ENCODE measurements at regions not wholly inside any gene's neighbourhood (a gene's known extent, or its start where the extent isn't known, plus 50 kb on each side); places are given as distances from the start of the nearest gene placed in this dataset.

GRCh38 chr11:80524349-80524748 is 1083.5 kb upstream of the TENM4 start:
- H3K4me1 Mint-ChIP-seq (ENCODE audit: insufficient read depth, unreplicated experiment): no peaks in the 10 kb centered on the region
- DNase-seq (ENCODE audit: unreplicated experiment): no peak
- H3K9me3 Mint-ChIP-seq (ENCODE audit: unreplicated experiment): no peaks in the 10 kb centered on the region
- H3K4me3 Mint-ChIP-seq (ENCODE audit: unreplicated experiment): no peak overlapping the region
- H3K27me3 Mint-ChIP-seq (ENCODE audit: insufficient read depth, unreplicated experiment): no peaks in the 10 kb centered on the region
- H3K36me3 Mint-ChIP-seq (ENCODE audit: insufficient read depth, unreplicated experiment): no peaks in the 10 kb centered on the region
- H3K27ac Mint-ChIP-seq (ENCODE audit: low read depth, unreplicated experiment): no peak overlapping the region
- no TSS peak for BruUV-seq (replicated peaks)
- POLR2A ChIA-PET: no interaction called here
- intact Hi-C loops (cut with micrococcal nuclease): no loop called here
- no peak for TF ChIP-seq CTCF (IDR thresholded peaks at IDR 0.05; ENCODE audit: unreplicated experiment)
- CTCF ChIA-PET: no interaction called here

- no peaks in the 10 kb centered on the region for H3K36me3 Mint-ChIP-seq (ENCODE audit: insufficient read depth, unreplicated experiment)
- CTCF ChIA-PET: interaction anchor here (0.5 kb wide), 1 partner anchor 1469 kb away, joined by 3 read pairs; no protein-coding TSS in a partner anchor
Measured at GRCh38 chr11:80523057-80523456, 1082.2 kb upstream of the TENM4 start.

GRCh38 chr11:80521592-80521991 is 1080.8 kb upstream of the TENM4 start:
- no TSS peak for BruUV-seq (replicated peaks)
- no peak for DNase-seq (ENCODE audit: unreplicated experiment)
- H3K27ac Mint-ChIP-seq (ENCODE audit: low read depth, unreplicated experiment): no peak overlapping the region
- intact Hi-C loops (cut with micrococcal nuclease): no loop called here
- H3K27me3 Mint-ChIP-seq (ENCODE audit: insufficient read depth, unreplicated experiment): no peaks in the 10 kb centered on the region
- TF ChIP-seq CTCF (IDR thresholded peaks at IDR 0.05; ENCODE audit: unreplicated experiment): no peak
- CTCF ChIA-PET: no interaction called here
- no peaks in the 10 kb centered on the region for H3K36me3 Mint-ChIP-seq (ENCODE audit: insufficient read depth, unreplicated experiment)
- no peaks in the 10 kb centered on the region for H3K9me3 Mint-ChIP-seq (ENCODE audit: unreplicated experiment)
- no peaks in the 10 kb centered on the region for H3K4me1 Mint-ChIP-seq (ENCODE audit: insufficient read depth, unreplicated experiment)
- POLR2A ChIA-PET: no interaction called here
- no peak overlapping the region for H3K4me3 Mint-ChIP-seq (ENCODE audit: unreplicated experiment)

More at GRCh38 chr11:80523057-80523456, 1082.2 kb upstream of the TENM4 start:
- DNase-seq (ENCODE audit: unreplicated experiment): no peak
- Mint-ChIP-seq H3K4me1 (ENCODE audit: insufficient read depth, unreplicated experiment) (no peaks in the 10 kb centered on the region), H3K9me3 (ENCODE audit: unreplicated experiment) (no peaks in the 10 kb centered on the region), H3K27ac (ENCODE audit: low read depth, unreplicated experiment) (no peak overlapping the region), H3K27me3 (ENCODE audit: insufficient read depth, unreplicated experiment) (no peaks in the 10 kb centered on the region), H3K4me3 (ENCODE audit: unreplicated experiment) (no peak overlapping the region)
- no peak for TF ChIP-seq CTCF (IDR thresholded peaks at IDR 0.05; ENCODE audit: unreplicated experiment)
- intact Hi-C loops (cut with micrococcal nuclease): no loop called here
- POLR2A ChIA-PET: no interaction called here
- no TSS peak for BruUV-seq (replicated peaks)

GRCh38 chr11:80520507-80520887 is 1079.7 kb upstream of the TENM4 start:
- no peak for TF ChIP-seq CTCF (IDR thresholded peaks at IDR 0.05; ENCODE audit: unreplicated experiment)
- ChIA-PET POLR2A (interaction anchor here (0.6 kb wide), 1 partner anchor 21 kb away, joined by 3 read pairs; no protein-coding TSS in a partner anchor), CTCF (no interaction called here)
- BruUV-seq (replicated peaks): no TSS peak
- H3K27ac Mint-ChIP-seq (ENCODE audit: low read depth, unreplicated experiment): no peak overlapping the region
- intact Hi-C loops (cut with micrococcal nuclease): no loop called here
- H3K4me1 Mint-ChIP-seq (ENCODE audit: insufficient read depth, unreplicated experiment): no peaks in the 10 kb centered on the region
- H3K9me3 Mint-ChIP-seq (ENCODE audit: unreplicated experiment): no peaks in the 10 kb centered on the region
- no peaks in the 10 kb centered on the region for H3K27me3 Mint-ChIP-seq (ENCODE audit: insufficient read depth, unreplicated experiment)
- DNase-seq (ENCODE audit: unreplicated experiment): no peak
- no peaks in the 10 kb centered on the region for H3K36me3 Mint-ChIP-seq (ENCODE audit: insufficient read depth, unreplicated experiment)
- H3K4me3 Mint-ChIP-seq (ENCODE audit: unreplicated experiment): no peak overlapping the region

All from MCF 10A (cell line).